Stimulated activated CD8-positive, alpha-beta memory T cell treated with anti-CD3 and anti-CD28 coated beads, Interleukin-7, amount 100 ng/mL, for 24 hours (primary cell): ENCODE measurements at regions not wholly inside any gene's neighbourhood (a gene's known extent, or its start where the extent isn't known, plus 50 kb on each side); places are given as distances from the start of the nearest gene placed in this dataset.

Experiments used
- DNase-seq: peaks from one replicate; pipeline ENCODE4 v3.0.0-alpha.2; 2020; ENCODE audit warnings: low read depth

DNA sequence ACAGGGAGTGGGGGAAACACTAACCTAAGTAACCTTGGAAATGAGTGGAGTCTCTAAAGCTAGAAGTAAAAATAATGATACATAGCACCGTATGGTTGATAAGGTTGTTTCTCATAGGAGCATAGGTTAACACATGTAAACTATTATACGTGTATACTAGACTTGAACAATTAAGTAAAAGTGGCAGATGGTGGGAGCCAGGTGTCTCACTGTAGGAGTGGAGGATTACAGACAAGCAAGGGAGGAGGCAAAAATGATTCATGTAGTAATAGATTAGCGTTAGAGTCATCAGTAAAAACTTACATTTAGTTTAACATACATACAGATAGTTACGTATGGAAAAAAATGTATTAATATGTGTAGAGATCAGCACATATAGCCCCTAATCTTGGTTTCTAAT, 138.4 kb upstream of the DSCAM start:
- DNase-seq: no peak

DNA sequence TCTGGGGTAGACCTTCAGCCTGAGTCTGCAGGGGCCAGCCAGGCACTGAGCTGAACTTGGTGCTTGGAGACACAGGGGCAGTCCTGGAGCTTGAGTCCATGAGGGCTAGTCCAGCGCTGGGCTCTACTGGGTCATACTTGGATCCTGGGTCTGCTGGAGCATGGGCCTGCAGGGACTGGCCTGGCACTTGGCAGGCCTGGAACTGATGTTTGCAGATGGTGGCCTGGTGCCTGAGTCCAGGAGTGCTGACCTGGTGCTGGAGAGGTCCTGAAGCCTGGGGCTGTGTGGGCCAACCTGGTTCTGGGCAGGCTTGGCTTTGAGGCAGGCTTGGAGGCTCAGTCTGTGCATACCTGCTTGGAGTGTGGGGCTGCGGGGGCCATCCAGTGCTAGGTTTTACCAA, 143.4 kb upstream of the DSCAM start:
- DNase-seq: no peak

DNA sequence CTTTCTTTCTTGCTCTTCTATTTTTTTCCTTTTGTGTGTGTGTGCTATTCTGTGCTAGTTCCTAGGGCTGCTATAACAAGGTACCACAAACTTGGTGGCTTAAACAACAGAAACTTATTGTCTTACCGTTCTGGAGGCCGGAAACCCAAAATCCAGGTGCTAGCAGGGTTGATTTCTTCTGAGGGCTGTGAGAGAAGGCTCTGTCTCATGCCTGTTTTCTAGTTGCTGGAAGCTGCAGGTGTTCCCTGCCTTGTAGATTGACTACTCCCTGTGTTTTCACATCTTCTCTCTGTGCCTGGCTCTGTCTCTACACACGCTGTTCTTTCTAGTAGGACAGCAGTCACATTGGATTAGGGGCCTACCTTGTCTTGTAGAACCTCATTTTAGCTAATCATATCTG, 150.9 kb upstream of the DSCAM start:
- DNase-seq: no peak

DNA sequence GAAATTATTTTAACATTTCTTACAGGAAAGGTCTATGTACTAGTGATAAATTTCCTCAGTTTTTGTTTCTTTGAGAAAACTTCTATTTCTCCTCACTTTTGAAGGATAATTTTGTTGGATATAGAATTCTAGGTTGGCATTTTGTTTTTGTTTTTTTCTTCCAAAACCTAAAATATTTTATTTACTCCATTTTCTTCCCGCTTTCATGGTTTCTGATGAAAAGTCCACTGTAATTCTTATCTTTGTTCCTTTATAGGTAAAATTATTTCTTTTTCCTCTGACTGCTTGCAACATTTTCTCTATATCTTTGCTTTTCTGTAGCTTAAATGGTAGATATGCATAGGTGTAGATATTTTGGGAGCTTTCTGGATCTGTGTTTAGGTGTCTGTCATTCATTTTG, 153.9 kb upstream of the DSCAM start:
- DNase-seq: no peak

DNA sequence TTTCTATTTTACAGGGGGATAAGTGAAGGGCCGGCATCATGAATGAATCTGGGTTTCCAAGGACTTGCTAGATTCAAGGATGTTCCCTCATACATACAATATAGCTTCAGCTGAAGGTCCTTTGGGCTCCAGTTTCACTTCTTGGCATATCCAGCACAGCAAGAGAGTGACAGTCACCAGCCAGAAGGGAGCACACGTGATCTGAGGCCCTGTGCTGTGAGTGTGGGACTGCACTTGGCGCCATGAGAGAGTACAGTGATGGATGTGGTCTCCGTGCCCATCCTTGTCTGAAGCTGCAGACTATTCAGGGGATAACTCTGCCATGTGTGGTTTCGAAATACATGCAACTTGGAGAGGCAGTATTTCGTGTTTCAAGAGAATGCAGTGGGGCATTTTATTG, 159.7 kb upstream of the DSCAM start:
- no peak for DNase-seq

DNA sequence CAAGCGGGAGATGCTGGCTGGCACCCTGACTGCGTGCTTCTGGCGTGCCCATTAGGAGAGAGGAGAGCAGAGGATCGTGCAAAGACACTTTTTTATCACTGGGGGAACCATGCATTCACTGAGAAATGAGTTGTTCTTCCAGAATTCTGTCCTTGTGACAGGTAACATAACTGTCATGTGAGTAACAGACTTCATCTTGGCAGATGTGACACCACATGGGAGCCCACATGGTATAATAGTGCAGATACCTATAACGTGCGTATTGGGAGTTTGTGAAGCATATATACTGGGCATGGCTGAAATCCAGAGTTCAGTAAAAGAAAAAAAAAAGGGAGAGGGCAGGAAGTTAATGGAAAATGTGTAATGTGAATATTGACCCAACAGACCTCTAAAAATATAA, 159.6 kb upstream of the BACE2 start:
- DNase-seq: no peak

DNA sequence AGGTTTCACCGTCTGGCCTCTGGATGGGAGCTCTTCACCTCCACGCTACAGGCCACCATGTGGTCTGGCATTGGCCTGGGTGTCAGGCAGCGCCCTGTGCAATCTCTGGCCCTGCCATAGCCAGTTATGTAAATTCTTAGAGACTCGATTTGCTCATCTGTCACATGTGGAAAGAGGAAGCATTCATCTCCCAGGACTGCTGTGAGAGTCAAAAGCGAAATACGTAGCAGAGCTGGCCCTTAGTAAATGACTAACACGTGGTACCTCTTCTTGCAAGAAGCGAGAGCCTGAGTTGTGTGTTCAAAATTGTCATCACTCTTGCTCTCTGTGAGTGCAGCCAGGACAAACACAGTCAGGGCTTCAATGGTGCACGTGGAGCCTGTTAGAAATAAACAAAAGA, 159.0 kb upstream of the BACE2 start:
- no peak for DNase-seq

DNA sequence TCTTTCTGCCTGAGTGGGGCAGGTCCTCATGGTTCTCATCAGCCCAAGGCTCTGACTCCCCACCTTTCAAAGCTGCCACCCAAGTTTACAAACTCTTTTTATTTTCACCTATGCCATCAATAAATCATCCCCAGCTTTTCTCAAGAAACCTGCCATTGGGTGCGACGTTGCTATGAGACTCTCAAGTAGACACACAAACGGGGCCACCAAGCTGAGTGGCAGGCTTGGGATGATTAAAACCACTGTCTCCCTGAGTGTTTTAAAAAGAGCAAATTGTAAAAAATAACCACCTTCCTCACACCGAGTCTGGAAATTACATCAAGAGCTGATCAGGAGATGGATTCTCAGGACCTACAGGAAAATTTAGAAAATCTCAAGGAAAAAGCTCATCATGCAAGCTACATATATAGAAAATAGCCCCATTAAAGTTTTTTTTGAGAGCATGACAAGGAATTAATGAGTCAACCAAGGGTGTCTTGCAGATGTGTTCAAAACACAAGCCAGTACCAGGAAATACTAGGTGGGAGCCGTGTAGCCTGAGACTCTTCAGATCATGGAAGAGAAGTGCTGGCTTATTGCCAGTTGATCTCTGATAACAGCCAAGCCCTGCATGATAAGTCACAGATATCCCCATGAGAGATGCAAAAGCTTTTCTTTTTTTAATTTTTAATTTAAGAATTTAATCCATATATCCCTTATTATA, 158.4 kb upstream of the BACE2 start:
- no peak for DNase-seq

DNA sequence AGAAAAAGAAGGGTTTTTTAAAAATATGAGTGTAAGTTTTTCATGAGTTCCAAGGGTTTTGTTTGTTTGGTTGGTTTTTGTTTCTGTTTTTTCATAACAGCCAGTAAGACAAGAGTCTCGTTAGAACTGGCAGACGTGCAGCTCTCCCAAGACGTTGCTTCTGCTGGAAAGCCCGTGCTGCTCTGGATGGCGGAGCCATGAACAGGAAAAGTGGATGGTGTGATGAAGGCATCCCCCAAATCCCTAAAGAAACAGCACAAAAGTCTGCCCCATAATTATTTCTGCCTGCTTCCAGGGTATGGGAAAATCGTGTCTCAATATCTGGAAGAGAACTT, 157.9 kb upstream of the BACE2 start:
- no peak for DNase-seq

DNA sequence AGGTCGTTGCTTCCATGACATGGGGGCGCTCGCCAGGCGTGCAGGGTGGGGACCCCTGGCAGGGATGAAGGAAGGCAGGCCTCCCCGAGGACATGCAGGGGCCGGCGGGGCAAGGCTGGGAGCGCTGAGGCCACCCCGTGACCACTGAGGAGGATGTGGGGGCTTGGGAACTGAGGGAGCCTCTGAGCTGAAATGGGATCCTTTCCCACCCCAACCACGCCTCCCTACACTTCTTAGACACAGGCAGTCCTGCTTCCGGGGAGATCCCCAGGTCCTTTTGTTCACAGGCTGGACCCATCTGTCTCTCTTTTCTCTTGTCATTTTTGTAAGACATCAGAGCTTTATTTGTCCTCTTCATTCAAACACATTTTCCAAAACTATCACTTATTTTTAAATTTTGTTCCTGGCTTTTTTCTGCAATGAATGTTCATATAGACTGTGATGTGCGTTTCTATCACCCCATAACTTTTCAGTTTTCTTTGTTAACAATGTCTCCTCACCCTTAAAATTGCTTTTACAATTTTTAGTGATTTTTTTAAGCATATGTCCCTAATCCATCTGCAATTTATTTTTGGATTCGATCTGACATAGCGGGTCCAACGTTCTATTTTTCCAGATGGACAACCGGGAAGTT, 156.7 kb upstream of the BACE2 start:
- no peak for DNase-seq

DNA sequence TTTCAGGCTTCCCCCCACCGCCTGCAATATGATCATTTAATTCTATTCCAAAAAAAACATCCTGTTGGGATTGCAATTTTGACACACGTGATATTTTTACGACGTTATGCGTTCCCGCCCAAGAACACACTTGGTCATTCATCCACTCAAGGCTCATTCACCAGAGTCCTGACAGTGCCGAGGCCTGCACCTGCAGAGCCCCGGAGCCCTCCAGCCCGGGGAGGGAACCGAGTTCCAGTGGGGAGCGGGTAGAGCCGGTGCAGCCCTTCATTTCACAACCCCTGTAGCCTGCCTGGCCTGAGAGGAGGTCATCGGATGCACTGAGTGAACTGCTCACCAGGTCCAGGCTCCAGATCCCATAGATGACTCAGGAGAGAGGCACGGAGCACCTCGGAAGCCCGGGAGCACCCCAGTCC, 156.0 kb upstream of the BACE2 start:
- DNase-seq: no peak

DNA sequence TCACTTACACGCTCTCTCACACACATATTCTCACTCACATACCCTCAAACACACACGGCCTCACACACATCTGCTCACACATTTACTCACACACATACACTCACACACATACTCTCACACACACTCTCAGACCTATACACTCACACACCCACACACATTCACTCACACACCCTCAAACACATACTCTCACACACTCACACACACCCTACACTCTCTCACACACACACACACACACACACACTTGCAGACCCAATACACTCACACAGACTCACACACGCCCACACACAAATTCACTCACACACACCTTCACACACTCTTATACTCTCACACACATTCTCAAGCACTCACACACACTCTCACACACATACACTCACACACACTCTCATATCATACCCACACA, 155.5 kb upstream of the BACE2 start:
- DNase-seq: no peak

DNA sequence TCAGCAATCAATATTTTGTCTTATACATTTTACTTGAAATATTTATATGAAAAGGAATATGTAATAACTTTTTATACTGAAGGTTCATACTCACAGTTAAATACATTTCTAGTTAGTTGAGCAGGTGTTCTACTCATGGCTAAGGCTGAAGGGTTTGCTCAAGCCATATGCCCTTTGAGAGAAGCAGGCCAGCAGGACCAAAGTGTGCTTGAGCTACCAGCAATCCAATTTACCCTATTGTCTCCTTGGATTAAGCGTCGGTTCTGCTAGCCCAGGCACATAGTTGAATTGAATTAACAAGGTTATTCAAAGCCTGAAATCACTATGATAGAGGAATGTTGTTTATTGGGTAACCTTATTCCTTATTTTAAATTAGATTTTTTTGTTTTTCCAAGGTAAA, 151.5 kb upstream of the BACE2 start:
- no peak for DNase-seq

DNA sequence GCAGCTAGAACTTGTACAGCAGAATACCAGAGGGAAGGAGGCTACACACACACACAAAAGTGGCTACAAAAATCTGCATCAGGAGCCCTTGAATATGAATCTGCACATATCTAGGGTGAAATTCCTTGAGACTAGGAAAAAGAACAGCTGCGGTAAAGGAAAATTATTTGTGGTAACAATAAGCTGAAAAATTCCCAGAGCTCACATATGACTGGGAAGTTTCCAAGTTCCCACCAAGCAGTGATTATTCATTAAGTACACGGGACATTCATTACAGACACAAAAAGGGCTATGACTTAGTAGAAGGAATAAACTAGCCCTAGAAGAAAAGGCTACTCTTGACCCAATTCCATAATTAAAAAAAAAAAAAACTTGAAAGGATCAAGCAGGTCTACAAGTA, 149.5 kb upstream of the BACE2 start:
- no peak for DNase-seq

DNA sequence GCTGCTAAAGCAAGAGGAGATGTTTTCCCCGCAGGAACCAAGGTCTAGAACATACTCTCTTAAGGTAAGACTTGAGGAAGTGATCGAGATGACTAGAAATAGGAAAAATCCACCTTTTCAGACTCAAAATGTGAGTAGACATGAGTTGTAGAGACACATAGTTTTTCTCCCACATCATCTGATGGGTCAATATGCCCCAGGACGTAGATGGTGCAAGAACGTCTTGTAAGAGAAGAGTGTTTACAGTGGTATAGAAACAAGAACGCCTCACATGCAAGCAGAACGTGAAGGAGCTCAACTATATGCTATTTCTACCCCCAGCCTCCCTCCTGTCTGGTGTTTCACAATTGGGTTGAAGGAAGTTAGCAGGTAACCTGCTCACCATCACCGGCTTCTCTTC, 144.0 kb upstream of the BACE2 start:
- no peak for DNase-seq

DNA sequence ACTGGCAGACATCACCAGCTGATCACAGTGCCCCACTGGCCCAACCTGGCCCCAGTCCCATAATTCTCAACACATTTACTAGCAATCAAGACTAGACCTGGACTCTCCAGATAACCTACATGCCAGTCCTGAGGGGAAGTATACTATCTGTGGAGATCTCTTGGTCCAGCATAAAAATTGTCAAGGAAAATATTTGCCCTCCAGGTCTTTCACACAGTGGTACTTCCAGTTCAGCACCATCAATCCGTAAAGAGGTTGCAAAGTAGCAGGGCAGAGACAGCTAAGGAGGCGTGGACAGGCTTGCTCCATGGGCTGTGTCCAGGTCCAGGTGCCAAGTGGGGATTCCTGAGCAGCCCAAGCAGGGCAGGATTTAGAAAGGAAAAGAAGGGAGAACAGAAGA, 143.6 kb upstream of the BACE2 start:
- DNase-seq: no peak

DNA sequence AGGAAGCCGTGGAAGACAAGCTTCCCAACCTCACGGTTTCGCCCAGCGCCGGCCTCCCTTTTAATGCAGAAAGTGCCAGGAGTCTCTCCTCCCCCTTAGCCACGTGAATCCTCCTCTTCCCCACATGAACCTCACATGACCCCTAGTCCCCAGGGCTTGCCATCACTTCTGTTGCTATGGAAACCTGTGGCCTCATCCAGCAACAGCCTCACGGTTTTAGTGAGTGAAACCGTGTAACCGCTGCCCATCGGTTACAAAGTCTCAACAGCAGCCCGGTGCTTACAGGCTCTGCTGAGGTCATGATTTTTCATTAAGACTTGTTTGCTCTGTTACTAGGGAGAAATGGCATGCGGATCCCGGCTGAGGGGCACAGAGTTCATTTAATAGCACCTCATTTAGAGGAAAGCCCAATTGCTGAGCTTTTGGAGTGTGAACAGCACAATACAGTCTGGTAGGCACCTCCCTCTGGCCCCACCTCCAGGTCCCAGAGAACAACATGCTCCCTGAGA, 143.2 kb upstream of the BACE2 start:
- no peak for DNase-seq

DNA sequence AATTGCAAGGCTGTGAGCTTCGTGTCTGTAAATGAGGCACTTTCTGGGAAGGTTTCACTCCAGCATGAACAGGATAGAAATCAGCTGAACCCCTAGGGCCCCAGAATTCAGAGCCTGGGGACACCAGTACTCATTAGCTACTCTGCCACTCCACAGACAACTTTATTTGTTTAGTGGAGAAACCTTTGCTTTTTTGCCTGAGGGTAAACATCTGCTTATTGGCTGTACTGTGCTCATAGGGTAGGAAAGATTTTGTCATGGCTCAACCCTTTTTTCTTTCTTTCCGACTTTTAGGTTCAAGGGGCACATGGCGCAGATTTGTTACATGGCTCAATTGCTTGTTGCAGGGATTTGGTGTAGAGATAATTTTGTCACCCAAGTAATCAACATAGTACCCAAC, 138.4 kb upstream of the BACE2 start:
- no peak for DNase-seq

DNA sequence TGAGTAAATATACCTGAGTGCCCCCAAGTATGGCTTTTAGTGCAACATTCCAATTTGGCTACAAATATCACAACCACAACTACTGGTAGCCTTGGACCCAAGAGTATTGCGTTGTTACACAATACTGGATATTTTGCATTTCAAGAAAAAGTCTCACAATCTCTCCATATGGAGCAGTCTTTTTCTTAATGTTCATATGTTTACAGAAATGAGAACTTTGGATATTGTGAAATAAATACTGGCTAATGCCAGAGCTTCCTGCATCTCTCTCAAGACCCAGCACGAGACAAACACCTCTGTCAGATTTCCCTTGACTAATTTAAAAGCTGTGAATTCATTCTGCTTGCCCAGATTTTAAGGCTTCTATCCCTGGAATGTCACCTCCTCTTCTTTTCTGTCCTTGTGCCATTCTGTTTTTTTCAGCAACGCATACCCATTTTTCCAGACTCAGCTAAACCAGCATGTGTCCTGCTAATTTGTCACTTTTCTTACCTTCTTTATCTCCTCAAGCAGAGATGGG, 136.2 kb upstream of the BACE2 start:
- no peak for DNase-seq

DNA sequence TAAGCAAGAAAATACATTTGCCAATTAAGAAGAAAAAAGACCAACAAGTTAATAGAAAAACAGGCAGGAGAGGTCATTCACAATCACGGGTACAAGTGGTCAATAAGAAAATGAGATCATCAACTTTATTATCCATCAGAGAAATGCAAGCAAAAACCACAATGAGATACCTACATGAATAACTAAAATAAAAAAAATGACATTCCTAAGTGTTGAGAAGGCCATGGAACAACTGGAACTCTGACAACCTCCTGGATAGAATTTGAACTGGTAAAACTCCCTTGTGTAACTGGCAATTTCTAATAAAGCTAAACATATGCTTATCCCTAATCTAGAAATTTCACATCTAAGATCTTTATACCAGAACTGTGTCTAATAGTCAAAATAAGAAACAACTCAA, 135.4 kb upstream of the BACE2 start:
- no peak for DNase-seq

DNA sequence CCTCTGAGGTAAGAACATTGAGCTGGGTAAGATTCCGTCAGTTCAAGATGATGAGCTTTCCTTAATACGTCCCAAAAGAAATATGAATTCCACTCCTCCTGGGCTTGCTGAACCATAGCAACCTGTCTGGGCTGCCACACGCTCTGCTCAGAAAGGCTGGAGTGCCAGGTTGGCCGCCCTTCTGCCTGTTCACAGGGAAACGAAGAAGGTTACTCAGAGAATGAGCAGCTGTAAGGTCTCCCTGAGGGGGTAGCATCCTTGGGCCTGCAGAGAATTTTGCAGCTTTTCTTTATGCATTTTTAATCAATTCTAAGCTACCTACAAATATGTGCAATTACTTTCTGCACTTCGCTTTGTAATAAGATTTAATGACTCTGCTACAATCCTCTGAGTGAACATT, 130.7 kb upstream of the BACE2 start:
- no peak for DNase-seq

DNA sequence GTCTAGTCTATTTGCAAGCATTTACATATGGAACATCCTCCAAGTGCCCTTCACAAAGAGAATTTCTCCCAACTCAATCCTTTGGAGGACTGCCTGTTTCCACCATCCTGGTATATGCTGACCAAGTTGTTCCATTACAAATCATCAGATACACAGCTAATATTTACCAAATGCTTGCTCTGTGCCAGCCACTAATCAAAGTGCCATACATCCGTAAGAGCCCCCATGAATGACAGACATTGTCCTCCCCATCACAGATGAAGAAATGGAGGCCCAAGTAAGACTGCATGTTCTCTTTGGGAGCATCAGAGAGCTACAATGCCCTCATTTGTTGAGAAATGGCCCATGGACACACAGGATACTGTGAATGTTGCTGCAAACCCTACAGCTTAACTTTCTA, 130.0 kb upstream of the BACE2 start:
- DNase-seq: no peak

DNA sequence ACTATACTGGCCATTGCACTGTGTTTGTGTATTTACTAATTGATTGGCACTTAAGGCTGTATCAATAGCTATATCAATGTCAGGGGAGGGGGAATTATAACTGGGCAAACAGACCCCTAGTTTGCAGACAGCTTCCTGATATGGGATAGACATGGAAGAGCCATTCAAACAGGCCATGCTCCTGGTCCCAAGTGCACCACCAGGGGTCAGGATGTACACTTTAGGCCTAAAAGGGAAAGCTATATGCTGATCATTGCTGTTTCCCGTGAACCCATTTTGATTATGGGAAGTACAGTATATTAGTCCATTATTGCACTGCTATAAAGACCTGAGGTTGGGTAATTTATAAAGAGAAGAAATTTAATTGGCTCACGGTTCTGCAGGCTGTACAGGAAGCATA, 124.9 kb upstream of the BACE2 start:
- no peak for DNase-seq
